Urinary bladder (tissue), 3 donors: ENCODE measurements at regions not wholly inside any gene's neighbourhood (a gene's known extent, or its start where the extent isn't known, plus 50 kb on each side); places are given as distances from the start of the nearest gene placed in this dataset.

ENCODE experiments used
- DNase-seq: peaks from one replicate; pipeline ENCODE4 v3.0.0-alpha.2; 2015; ENCODE audit errors: extremely low spot score
- H3K27ac ChIP-seq: one replicate; pipeline ENCODE4 v1.5.1; 2013; ENCODE audit warnings: low read depth, mild to moderate bottlenecking, moderate library complexity
- H3K36me3 ChIP-seq: one replicate; pipeline ENCODE4 v1.6.1; 2013; ENCODE audit warnings: mild to moderate bottlenecking, moderate library complexity; ENCODE audit not compliant: insufficient read depth
- H3K4me1 ChIP-seq: one replicate; pipeline ENCODE4 v1.6.1; 2013; ENCODE audit warnings: mild to moderate bottlenecking, moderate library complexity; ENCODE audit not compliant: insufficient read depth
- H3K4me3 ChIP-seq: one replicate; pipeline ENCODE4 v1.5.1; 2013; ENCODE audit warnings: low read depth, low read length
- WGBS: extraction: QIAGEN DNeasy Blood & Tissue Kit; methylation state at CpG from one replicate; pipeline ENCODE4 v1.1.7; 2013; 5-methylcytosine and 5-hydroxymethylcytosine counted together
- donor health status: healthy with polysubstance abuse.
- donor health status: healthy.

DNA sequence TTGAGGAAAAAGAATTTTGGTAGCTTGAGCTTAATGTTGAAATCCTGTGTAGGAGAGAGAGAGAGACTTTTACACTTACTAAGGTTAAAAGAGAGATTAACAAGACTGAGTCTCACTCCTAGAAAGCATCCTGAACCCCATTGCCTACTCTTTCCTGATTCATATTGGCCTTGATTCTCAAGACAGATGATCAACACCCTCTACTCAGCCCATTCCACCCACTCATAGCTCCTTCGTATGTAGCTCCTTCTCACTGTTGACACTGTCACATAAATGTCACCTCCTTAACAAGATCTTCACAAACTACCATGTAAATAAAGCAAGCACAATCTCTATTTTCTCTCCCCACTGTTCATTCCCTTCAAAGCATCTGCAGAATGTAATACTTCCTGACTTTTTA is 574.6 kb upstream of the LMCD1 start:
- Histone ChIP-seq H3K4me1 (no peaks in the 10 kb centered on the region), H3K27ac (no peak overlapping the region), H3K4me3 (no peak overlapping the region), H3K36me3 (no peaks in the 10 kb centered on the region)
- no peak for DNase-seq
- 70% methylated on average over 1 of the region's 1 CpG for WGBS

DNA sequence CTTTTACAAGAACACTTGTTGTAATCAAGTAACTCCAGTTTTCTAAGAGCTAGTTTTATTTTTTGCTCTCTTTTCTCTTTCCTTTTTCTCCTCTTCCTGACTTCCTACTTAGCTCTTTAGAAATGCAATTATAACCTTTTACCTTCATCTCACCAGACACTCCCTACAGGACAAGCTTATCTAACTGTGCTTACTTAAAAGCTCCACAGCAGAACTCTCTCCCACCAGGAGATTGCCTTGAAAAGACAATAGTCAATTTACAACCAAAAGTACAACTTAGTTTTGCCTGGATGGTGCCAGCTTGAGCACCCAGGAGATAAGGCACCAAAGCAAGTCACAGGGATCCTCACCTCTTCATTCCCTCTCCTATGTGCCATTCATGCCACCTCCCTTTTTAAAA is 573.8 kb upstream of the LMCD1 start:
- DNase-seq = no peak
- H3K27ac ChIP-seq = no peak overlapping the region
- H3K4me3 ChIP-seq = no peak overlapping the region
- no peaks in the 10 kb centered on the region for H3K36me3 ChIP-seq
- no peaks in the 10 kb centered on the region for H3K4me1 ChIP-seq

DNA sequence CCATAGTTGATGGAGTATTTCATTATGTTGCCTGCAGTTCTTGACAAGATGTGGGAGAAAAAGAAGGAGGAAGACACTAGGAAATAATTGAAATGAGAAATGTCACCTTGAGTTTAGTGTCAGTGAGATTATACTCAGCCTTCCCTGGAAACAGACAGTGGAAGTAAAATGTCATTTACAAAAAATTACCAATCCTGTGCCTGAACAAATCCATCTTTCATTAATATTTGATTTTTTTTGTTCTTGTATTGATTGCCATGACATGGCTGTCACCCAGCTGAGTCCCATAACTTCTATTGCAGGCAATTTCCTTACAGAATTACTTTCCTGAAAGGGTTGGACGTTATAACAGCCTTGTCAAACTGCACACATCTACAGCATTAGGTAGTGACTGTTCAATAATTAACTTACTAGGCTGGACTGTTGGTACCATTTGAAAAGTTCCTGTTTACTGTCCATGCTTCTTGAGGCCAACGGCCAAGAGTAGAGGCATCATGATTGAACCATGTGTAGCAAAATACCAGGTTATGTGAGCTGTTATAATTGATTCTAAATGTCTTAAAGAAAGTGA is 572.2 kb upstream of the LMCD1 start:
- H3K4me3 ChIP-seq = no peak overlapping the region
- 82% methylated on average over 2 of the region's 2 CpGs for WGBS
- H3K36me3 ChIP-seq = no peaks in the 10 kb centered on the region
- no peak overlapping the region for H3K27ac ChIP-seq
- H3K4me1 ChIP-seq = no peaks in the 10 kb centered on the region
- DNase-seq = no peak

DNA sequence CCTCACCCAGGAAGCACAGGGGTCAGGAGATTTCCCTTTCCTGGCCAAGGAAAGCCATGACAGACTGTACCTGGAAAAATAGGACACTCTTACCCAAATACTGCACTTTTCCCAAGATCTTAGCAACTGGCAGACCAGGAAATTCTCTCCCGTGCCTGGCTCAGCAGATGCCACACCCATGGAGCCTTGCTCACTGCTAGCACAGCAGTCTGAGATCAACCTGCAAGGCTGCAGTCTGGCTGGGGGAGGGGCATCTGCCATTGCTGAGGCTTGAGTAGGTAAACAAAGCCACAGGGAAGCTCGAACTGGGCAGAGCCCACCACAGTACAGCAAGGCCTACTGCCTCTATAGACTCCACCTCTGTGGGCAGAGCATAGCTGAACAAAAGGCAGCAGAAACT is 567.3 kb upstream of the LMCD1 start:
- Histone ChIP-seq H3K4me1 (no peaks in the 10 kb centered on the region), H3K4me3 (no peak overlapping the region), H3K27ac (no peak overlapping the region), H3K36me3 (no peaks in the 10 kb centered on the region)
- DNase-seq = no peak
- whole genome bisulfite sequencing = 69% methylated on average over 2 of the region's 2 CpGs

DNA sequence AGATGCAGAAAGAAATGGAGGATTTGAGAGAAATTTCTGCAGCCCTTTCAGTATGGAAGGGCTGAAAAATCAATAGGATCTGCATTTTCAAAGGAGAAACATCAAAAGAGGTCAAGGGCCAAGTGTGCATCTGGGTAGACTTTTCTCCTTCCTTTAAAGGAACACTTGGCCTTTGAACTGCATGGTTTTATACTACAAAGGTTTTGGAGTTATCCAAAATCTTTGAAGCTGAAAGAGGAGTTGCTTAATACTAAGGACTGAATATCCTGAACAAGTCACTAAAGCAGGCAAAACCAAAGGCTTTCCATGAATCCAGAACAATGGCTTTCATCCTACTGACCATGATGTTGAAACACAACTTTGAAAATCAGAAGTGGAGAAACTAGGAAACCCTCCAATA is 553.7 kb upstream of the LMCD1 start:
- no peak overlapping the region for H3K27ac ChIP-seq
- H3K4me3 ChIP-seq = no peak overlapping the region
- no peaks in the 10 kb centered on the region for H3K36me3 ChIP-seq
- DNase-seq = no peak
- no peaks in the 10 kb centered on the region for H3K4me1 ChIP-seq

DNA sequence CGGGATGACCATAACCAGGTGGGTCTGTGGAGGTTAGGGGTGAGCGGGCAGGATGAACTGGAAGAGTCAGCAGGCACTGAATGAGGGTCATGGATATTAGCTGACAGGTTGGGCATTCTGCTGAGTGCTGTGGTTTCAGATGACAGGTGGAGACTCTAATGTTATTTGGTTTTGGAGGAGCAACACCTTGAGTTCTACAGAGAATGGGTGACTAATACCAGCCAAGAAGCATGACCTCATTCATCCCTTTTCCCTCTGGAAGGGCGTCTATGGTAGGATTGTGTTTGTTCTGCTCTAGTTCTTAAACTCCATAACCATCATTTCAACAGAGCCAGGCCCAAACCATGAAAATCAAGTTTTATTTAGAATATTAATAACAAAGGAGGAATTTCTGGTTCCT is 550.7 kb upstream of the LMCD1 start:
- H3K36me3 ChIP-seq = no peaks in the 10 kb centered on the region
- WGBS = 97% methylated on average over 3 of the region's 3 CpGs
- H3K4me1 ChIP-seq = no peaks in the 10 kb centered on the region
- H3K4me3 ChIP-seq = no peak overlapping the region
- H3K27ac ChIP-seq = no peak overlapping the region
- no peak for DNase-seq

DNA sequence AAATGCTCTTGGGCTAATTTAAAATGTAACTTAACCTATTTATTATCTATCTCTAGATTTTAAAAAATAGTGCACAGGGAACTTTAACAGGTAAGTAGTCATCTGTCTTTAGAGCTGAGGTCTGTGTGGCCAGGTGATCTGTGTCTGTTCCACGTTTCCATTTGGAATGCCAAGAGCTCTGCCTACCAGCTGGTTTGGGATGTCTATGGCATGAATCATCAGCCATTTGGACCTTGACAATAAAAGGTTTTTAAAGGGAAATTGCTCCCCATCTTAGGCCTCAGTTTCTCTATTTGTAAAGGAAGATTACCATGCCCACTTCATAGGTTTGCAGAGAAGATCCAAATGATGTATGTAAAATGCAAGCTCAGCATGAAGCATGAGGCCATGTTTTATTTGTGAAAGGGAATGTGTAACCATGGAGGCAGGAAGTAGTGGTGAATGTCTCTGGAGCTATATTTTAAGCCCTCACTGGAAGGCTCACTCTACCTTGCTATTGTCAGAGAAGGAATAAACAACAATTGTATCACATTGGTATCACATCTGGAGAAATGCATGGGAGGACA is 548.1 kb upstream of the LMCD1 start:
- no peaks in the 10 kb centered on the region for H3K4me1 ChIP-seq
- no peak overlapping the region for H3K4me3 ChIP-seq
- no peak overlapping the region for H3K27ac ChIP-seq
- 0% methylated on average over 1 of the region's 1 CpG for WGBS
- no peaks in the 10 kb centered on the region for H3K36me3 ChIP-seq
- no peak for DNase-seq

DNA sequence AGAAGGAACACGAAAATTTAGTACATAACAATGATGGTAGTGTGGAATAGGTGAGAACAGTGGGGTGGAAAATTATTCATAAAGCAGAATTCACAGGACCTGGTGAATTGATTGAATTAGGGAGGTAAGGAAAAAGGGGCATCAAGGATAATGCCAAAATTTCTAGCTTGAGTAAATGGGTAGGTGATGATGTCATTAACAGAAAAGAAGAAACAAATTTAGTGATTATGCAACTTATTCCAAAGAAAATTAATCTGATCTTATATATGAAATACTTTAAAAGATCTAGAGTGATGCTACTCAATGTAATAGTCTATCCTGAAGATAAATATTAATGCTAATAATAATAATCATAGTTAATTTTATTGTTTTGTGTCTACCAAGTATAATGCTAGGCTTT is 544.6 kb upstream of the LMCD1 start:
- DNase-seq = no peak
- H3K36me3 ChIP-seq = no peaks in the 10 kb centered on the region
- H3K27ac ChIP-seq = no peak overlapping the region
- no peak overlapping the region for H3K4me3 ChIP-seq
- no peaks in the 10 kb centered on the region for H3K4me1 ChIP-seq
- 93% methylated on average over 1 of the region's 1 CpG for WGBS

DNA sequence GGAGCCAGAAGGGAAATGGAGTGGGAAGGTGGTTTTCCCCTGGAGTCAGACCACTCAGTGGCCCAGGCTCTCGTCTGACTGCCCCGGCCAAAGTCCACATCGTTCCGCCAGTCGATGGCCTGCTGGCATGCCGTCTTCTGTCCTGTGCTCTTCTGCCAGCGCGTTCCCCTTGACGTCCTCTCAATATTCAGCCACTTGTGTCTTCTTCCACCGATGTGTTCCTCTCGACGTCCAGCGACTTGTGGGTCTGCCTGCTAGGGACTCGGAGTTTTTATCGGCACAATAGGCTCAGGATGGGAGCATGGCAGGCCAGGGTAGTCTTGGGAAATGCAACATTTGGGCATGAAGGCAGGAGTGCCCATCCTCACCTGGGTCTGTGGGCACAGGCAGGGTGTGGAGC is 542.5 kb upstream of the LMCD1 start:
- H3K4me1 ChIP-seq = no peaks in the 10 kb centered on the region
- WGBS = 97% methylated on average over 15 of the region's 15 CpGs
- no peak for DNase-seq
- H3K36me3 ChIP-seq = no peaks in the 10 kb centered on the region
- no peak overlapping the region for H3K4me3 ChIP-seq
- no peak overlapping the region for H3K27ac ChIP-seq

DNA sequence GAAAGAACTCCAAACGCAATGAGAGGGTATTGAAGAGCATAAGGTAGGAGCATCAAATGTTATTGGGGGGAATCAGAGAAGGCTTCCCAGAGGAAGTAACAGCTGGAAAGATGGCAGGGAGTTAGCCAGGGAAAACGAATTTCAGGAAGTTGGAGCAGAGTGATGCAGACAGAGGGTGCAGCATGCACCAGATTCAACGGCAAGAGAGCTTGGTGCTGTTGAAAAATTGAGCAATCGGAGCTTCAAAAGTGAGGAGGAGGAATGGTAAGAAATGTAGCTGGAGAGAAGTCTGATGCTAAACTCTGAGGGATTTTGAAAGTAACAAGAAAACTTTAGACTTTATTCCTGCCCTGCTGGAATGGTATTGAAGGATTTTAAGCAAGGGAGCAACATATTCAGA is 541.0 kb upstream of the LMCD1 start:
- no peak overlapping the region for H3K4me3 ChIP-seq
- no peak for DNase-seq

DNA sequence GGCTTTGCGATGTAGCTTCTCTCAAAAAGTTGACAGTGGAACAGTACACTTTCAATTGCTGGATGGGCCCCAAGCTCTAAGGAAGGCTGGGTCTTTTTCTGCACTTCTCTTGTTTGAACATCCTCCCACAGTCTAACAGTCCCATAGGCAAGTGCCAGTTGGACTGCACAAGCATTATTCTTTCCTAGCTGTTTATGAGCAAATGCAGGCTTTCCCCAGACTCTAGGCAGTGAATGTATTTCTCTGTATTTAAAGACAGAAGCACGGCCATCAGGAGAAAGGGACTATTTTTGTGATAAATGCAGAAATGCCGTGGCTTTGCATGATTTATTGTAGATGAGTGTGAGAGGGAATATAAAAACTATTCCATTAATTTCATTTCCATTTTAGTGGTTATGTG is 539.3 kb upstream of the LMCD1 start:
- peak; percentile 61 for DNase-seq
- H3K4me3 ChIP-seq = no peak overlapping the region

More for the DNA sequence above, 541.0 kb upstream of the LMCD1 start:
- Histone ChIP-seq H3K4me1 (no peaks in the 10 kb centered on the region), H3K36me3 (no peaks in the 10 kb centered on the region), H3K27ac (no peak overlapping the region)
- 71% methylated on average over 4 of the region's 4 CpGs for WGBS

DNA sequence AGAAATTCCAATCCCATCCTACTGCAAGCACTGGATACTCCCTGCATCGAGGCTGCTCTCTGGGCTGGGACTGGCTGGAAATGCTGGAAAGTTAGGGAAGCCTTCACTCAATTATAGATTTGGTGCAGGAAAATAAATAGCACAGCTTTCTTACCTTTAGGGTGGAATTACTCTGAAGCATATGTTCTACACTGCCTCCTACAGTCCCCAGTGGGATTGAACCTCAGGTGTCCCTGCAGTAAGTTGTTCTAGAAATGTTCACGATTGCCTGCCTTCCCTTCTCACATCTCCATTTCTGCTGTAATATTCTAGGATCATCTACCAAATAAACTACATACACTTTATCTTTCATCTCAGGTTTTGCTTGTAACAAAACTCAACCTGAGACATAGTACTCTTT is 536.7 kb upstream of the LMCD1 start:
- WGBS = 81% methylated on average over 2 of the region's 2 CpGs
- Histone ChIP-seq H3K4me3 (no peak overlapping the region), H3K27ac (no peak overlapping the region), H3K4me1 (no peaks in the 10 kb centered on the region), H3K36me3 (no peaks in the 10 kb centered on the region)
- no peak for DNase-seq

More for the DNA sequence above, 539.3 kb upstream of the LMCD1 start:
- no peak overlapping the region for H3K27ac ChIP-seq
- H3K4me1 ChIP-seq = no peaks in the 10 kb centered on the region
- H3K36me3 ChIP-seq = no peaks in the 10 kb centered on the region
- WGBS = 36% methylated on average over 3 of the region's 3 CpGs

DNA sequence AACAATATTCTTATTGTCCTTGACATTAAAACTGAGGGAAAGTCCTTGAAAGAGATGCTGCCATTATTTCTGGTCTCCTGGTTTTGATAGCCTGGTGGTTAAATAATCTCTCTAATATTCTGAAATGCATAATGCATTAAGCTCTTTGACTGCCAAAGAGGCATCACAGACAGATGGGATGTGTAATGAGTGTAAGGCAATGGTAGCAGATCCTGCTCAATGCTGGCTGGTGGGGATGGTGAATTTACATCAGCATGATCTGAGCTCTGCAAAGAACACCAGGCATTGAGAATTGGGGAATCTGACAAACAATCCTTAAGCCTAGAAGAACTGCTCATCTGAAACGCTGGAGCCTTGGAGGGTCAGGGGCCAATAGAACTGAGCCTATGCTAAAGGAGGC is 528.6 kb upstream of the LMCD1 start:
- H3K4me1 ChIP-seq = no peaks in the 10 kb centered on the region
- H3K27ac ChIP-seq = no peak overlapping the region
- WGBS = 41% methylated on average over 1 of the region's 1 CpG
- no peaks in the 10 kb centered on the region for H3K36me3 ChIP-seq
- DNase-seq = no peak
- no peak overlapping the region for H3K4me3 ChIP-seq

DNA sequence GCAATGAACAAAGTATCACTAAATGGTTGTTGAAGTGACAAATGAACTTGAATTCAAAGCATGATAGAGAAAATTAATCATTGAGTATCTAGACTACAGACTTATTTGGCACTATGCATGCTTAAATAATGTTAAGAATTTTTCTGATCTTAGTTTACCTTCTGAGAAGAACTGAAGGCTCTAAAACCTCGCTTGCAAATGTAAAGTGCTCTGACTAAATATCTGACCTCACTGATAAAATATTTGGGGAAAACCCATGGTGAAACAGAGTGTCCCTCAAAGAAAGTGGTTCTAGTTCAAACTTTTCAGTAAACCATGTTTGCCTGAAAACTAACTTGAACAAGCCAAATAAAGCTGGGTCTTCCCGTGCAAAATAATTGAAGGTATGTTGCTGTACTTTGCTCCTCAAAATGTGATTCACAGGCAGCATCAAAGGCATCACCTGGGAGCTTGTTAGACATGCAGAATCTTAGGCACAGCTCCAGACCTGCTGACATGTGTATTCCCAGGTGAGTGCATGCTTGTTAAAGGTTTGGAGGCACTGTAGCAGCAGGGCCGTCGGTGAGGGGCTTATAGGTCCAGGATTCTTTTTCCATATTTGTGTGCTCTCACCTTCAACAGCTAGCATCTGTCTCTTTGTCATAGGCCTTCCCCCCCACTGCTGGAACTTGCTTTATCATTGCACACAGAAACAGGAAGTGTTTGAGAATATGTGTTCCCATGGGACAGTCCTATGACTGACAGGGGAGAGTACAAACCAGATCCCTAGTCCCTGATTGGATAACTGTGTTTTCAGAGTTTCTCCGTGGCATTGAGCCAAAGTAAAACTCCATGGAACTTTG is 524.2 kb upstream of the LMCD1 start:
- H3K4me3 ChIP-seq = no peak overlapping the region
- no peak overlapping the region for H3K27ac ChIP-seq
- WGBS = 59% methylated on average over 5 of the region's 5 CpGs
- H3K4me1 ChIP-seq = no peaks in the 10 kb centered on the region
- no peaks in the 10 kb centered on the region for H3K36me3 ChIP-seq
- no peak for DNase-seq
